T-helper 2 cell treated with Interferon-gamma antibody and Interleukin-4, amounts not matched to agents 100 ng/mL and 5 ng/mL, for 36 hours (primary cell): ENCODE measurements at regions not wholly inside any gene's neighbourhood (a gene's known extent, or its start where the extent isn't known, plus 50 kb on each side); places are given as distances from the start of the nearest gene placed in this dataset.

Experiments
- intact Hi-C: fragments of 100-400 bp; cut with micrococcal nuclease; formaldehyde crosslinking; loops from one replicate; pipeline ENCODE4 v1.15.1; 2023

- intact Hi-C loops = no loop called here
These were observed 1944.2 kb upstream of the NUDT12 start for GRCh38 chr5:105506692-105507277.

- intact Hi-C loops = no loop called here
These were observed 1941.4 kb upstream of the NUDT12 start for GRCh38 chr5:105503950-105504349.

GRCh38 chr5:105501315-105501714 lies 1938.7 kb upstream of the NUDT12 start:
- intact Hi-C loops = no loop called here

- intact Hi-C loops = no loop called here
These were observed 1912.8 kb upstream of the NUDT12 start for GRCh38 chr5:105475401-105475800.

- intact Hi-C loops = no loop called here
These were observed 1899.8 kb upstream of the NUDT12 start for GRCh38 chr5:105462377-105462776.

GRCh38 chr5:105460721-105461120 lies 1898.1 kb upstream of the NUDT12 start:
- intact Hi-C loops = no loop called here

GRCh38 chr5:105453216-105453807 lies 1890.7 kb upstream of the NUDT12 start:
- intact Hi-C loops = no loop called here

GRCh38 chr5:105448271-105448670 lies 1885.7 kb upstream of the NUDT12 start:
- intact Hi-C loops = no loop called here

- intact Hi-C loops = no loop called here
These were observed 1867.9 kb upstream of the NUDT12 start for GRCh38 chr5:105430516-105430915.

- intact Hi-C loops = no loop called here
These were observed 1866.1 kb upstream of the NUDT12 start for GRCh38 chr5:105428451-105429380.

- intact Hi-C loops = no loop called here
These were observed 1851.5 kb upstream of the NUDT12 start for GRCh38 chr5:105414067-105414466.

- intact Hi-C loops = no loop called here
These were observed 1850.9 kb upstream of the NUDT12 start for GRCh38 chr5:105413406-105413990.

GRCh38 chr5:105409695-105410094 lies 1847.1 kb upstream of the NUDT12 start:
- intact Hi-C loops = no loop called here

GRCh38 chr5:105407200-105407599 lies 1844.6 kb upstream of the NUDT12 start:
- intact Hi-C loops = no loop called here

- intact Hi-C loops = no loop called here
These were observed 1835.2 kb upstream of the NUDT12 start for GRCh38 chr5:105397749-105398148.

- intact Hi-C loops = no loop called here
These were observed 1830.1 kb upstream of the NUDT12 start for GRCh38 chr5:105392710-105393149.

GRCh38 chr5:105392122-105392709 lies 1829.6 kb upstream of the NUDT12 start:
- intact Hi-C loops = no loop called here

GRCh38 chr5:105380126-105380525 lies 1817.5 kb upstream of the NUDT12 start:
- intact Hi-C loops = no loop called here

GRCh38 chr5:105371169-105371568 lies 1808.6 kb upstream of the NUDT12 start:
- intact Hi-C loops = no loop called here

- intact Hi-C loops = no loop called here
These were observed 1788.0 kb upstream of the NUDT12 start for GRCh38 chr5:105350486-105351140.

GRCh38 chr5:105331558-105331957 lies 1769.0 kb upstream of the NUDT12 start:
- intact Hi-C loops = no loop called here
